Naive B cell (primary cell): ENCODE measurements at regions not wholly inside any gene's neighbourhood (a gene's known extent, or its start where the extent isn't known, plus 50 kb on each side); places are given as distances from the start of the nearest gene placed in this dataset.

Experiments
- ATAC-seq, 2 donors: fragments of 150-1000 bp; cut with Tn5 transposase; 2 replicates each; pipeline ENCODE4 v1.10.0; 2021; ENCODE audit warnings: low read depth in 2 of 2, mild to moderate bottlenecking in 2 of 2, moderate library complexity in 2 of 2
- DNase-seq: peaks from one replicate; pipeline ENCODE4 v3.0.0; 2022
- H3K27ac Mint-ChIP-seq, 6 donors: one replicate each; pipeline ENCODE4 v1.8.0; 2020 to 2022; ENCODE audit warnings: mild to moderate bottlenecking in 6 of 6, mixed read lengths in 6 of 6, moderate library complexity in 5 of 6, inconsistent platforms in 2 of 6
- H3K27me3 Mint-ChIP-seq, 3 donors: one replicate each; pipeline ENCODE4 v1.8.0; 2021 to 2022; ENCODE audit warnings: mixed read lengths in 3 of 3, mild to moderate bottlenecking in 1 of 3
- H3K36me3 Mint-ChIP-seq, 2 donors: one replicate each; pipeline ENCODE4 v1.8.0; 2020 to 2022; ENCODE audit warnings: mixed read lengths in 2 of 2, inconsistent platforms in 1 of 2, mild to moderate bottlenecking in 1 of 2
- H3K4me1 Mint-ChIP-seq, 3 donors: one replicate each; pipeline ENCODE4 v1.8.0; 2020 to 2022; ENCODE audit warnings: mixed read lengths in 3 of 3, inconsistent platforms in 1 of 3, mild to moderate bottlenecking in 1 of 3, moderate library complexity in 1 of 3
- H3K4me3 Mint-ChIP-seq, 8 donors: one replicate each; pipeline ENCODE4 v1.8.0; 2020 to 2022; ENCODE audit warnings: mild to moderate bottlenecking in 8 of 8, mixed read lengths in 8 of 8, moderate library complexity in 8 of 8, inconsistent platforms in 2 of 8
- H3K9me3 Mint-ChIP-seq, 7 donors: one replicate each; pipeline ENCODE4 v1.8.0; 2020 to 2022; ENCODE audit warnings: mixed read lengths in 7 of 7, mild to moderate bottlenecking in 5 of 7, inconsistent platforms in 2 of 7, moderate library complexity in 1 of 7

GRCh38 chr6:22926790-22927354 lies 357.5 kb downstream of the HDGFL1 start:
- H3K4me3 Mint-ChIP-seq = no peak overlapping the region
- H3K4me1 Mint-ChIP-seq = peaks cover 7 to 13% (median 10%) of the 10 kb centered on the region in 3 donors
- H3K27me3 Mint-ChIP-seq = no peaks in the 10 kb centered on the region
- no peak overlapping the region for H3K27ac Mint-ChIP-seq
- no peak for ATAC-seq
- DNase-seq = no peak
- peaks cover 0 to 1% (median 0%) of the 10 kb centered on the region in 7 donors for H3K9me3 Mint-ChIP-seq
- H3K36me3 Mint-ChIP-seq = no peaks in the 10 kb centered on the region

- Mint-ChIP-seq H3K27me3 (no peaks in the 10 kb centered on the region), H3K4me3 (peak overlapping the region in 1 of 8 donors; percentile 64), H3K27ac (no peak overlapping the region), H3K4me1 (peaks cover 7 to 13% (median 10%) of the 10 kb centered on the region in 3 donors), H3K36me3 (no peaks in the 10 kb centered on the region), H3K9me3 (peaks cover 0 to 1% (median 0%) of the 10 kb centered on the region in 7 donors)
- ATAC-seq (no peak), DNase-seq (no peak)
These were observed 359.4 kb downstream of the HDGFL1 start for GRCh38 chr6:22928775-22929174.

GRCh38 chr6:22929311-22929985 lies 360.1 kb downstream of the HDGFL1 start:
- Mint-ChIP-seq H3K27ac (peak overlapping the region in 2 of 6 donors; percentile 21 to 22), H3K27me3 (no peaks in the 10 kb centered on the region), H3K9me3 (peaks cover 0 to 1% (median 0%) of the 10 kb centered on the region in 7 donors), H3K4me3 (peak overlapping the region in 2 of 8 donors; percentile 13 to 64), H3K4me1 (peaks cover 7 to 13% (median 10%) of the 10 kb centered on the region in 3 donors), H3K36me3 (no peaks in the 10 kb centered on the region)
- ATAC-seq (peak in 1 of 2 donors; percentile 60), DNase-seq (no peak)

GRCh38 chr6:22940581-22941290 lies 371.4 kb downstream of the HDGFL1 start:
- no peak overlapping the region for H3K27ac Mint-ChIP-seq
- H3K4me3 Mint-ChIP-seq = no peak overlapping the region
- H3K9me3 Mint-ChIP-seq = peaks cover 0 to 3% (median 0%) of the 10 kb centered on the region in 7 donors
- no peaks in the 10 kb centered on the region for H3K4me1 Mint-ChIP-seq
- no peaks in the 10 kb centered on the region for H3K36me3 Mint-ChIP-seq
- ATAC-seq (no peak), DNase-seq (no peak)
- no peaks in the 10 kb centered on the region for H3K27me3 Mint-ChIP-seq

- no peak for ATAC-seq
- no peak overlapping the region for H3K4me3 Mint-ChIP-seq
These were observed 373.0 kb downstream of the HDGFL1 start for GRCh38 chr6:22942403-22942802.

GRCh38 chr6:22943327-22943726 lies 374.0 kb downstream of the HDGFL1 start:
- Mint-ChIP-seq H3K4me1 (no peaks in the 10 kb centered on the region), H3K27me3 (no peaks in the 10 kb centered on the region), H3K4me3 (no peak overlapping the region), H3K36me3 (no peaks in the 10 kb centered on the region), H3K27ac (no peak overlapping the region), H3K9me3 (peaks cover 0 to under 1% (median 0%) of the 10 kb centered on the region in 7 donors)
- ATAC-seq = no peak
- no peak for DNase-seq

More at GRCh38 chr6:22942403-22942802, 373.0 kb downstream of the HDGFL1 start:
- no peaks in the 10 kb centered on the region for H3K27me3 Mint-ChIP-seq
- no peak overlapping the region for H3K27ac Mint-ChIP-seq
- no peaks in the 10 kb centered on the region for H3K4me1 Mint-ChIP-seq
- no peak for DNase-seq
- no peaks in the 10 kb centered on the region for H3K36me3 Mint-ChIP-seq
- peaks cover 0 to 3% (median 0%) of the 10 kb centered on the region in 7 donors for H3K9me3 Mint-ChIP-seq

GRCh38 chr6:22949967-22950366 lies 380.6 kb downstream of the HDGFL1 start:
- DNase-seq (no peak), ATAC-seq (no peak)
- no peak overlapping the region for H3K4me3 Mint-ChIP-seq
- H3K9me3 Mint-ChIP-seq = no peaks in the 10 kb centered on the region
- H3K4me1 Mint-ChIP-seq = peaks cover 3 to 8% (median 5%) of the 10 kb centered on the region in 3 donors
- no peak overlapping the region for H3K27ac Mint-ChIP-seq
- no peaks in the 10 kb centered on the region for H3K27me3 Mint-ChIP-seq
- H3K36me3 Mint-ChIP-seq = no peaks in the 10 kb centered on the region

GRCh38 chr6:22952097-22952496 lies 382.7 kb downstream of the HDGFL1 start:
- DNase-seq (no peak), ATAC-seq (no peak)
- H3K9me3 Mint-ChIP-seq = no peaks in the 10 kb centered on the region

GRCh38 chr6:22954749-22955385 lies 385.5 kb downstream of the HDGFL1 start:
- H3K9me3 Mint-ChIP-seq = peaks cover 6 to 16% (median 12%) of the 10 kb centered on the region in 7 donors
- H3K4me1 Mint-ChIP-seq = peaks cover 18 to 29% (median 25%) of the 10 kb centered on the region in 3 donors
- DNase-seq (no peak), ATAC-seq (no peak)
- H3K27me3 Mint-ChIP-seq = no peaks in the 10 kb centered on the region
- peak overlapping the region in 3 of 6 donors; percentile 7 to 38 (median 23) for H3K27ac Mint-ChIP-seq
- peaks cover 0 to 14% of the 10 kb centered on the region in 2 donors for H3K36me3 Mint-ChIP-seq
- peak overlapping the region; percentile 10 to 67 (median 57) for H3K4me3 Mint-ChIP-seq

More at GRCh38 chr6:22952097-22952496, 382.7 kb downstream of the HDGFL1 start:
- H3K36me3 Mint-ChIP-seq = no peaks in the 10 kb centered on the region
- no peak overlapping the region for H3K4me3 Mint-ChIP-seq
- H3K27me3 Mint-ChIP-seq = no peaks in the 10 kb centered on the region
- no peak overlapping the region for H3K27ac Mint-ChIP-seq
- H3K4me1 Mint-ChIP-seq = peaks cover 5 to 12% (median 9%) of the 10 kb centered on the region in 3 donors

GRCh38 chr6:22956029-22956681 lies 386.8 kb downstream of the HDGFL1 start:
- DNase-seq (no peak), ATAC-seq (no peak)
- Mint-ChIP-seq H3K27me3 (no peaks in the 10 kb centered on the region), H3K9me3 (peaks cover 6 to 16% (median 12%) of the 10 kb centered on the region in 7 donors), H3K4me3 (no peak overlapping the region), H3K27ac (no peak overlapping the region), H3K36me3 (peaks cover 0 to 14% of the 10 kb centered on the region in 2 donors), H3K4me1 (peaks cover 18 to 29% (median 25%) of the 10 kb centered on the region in 3 donors)

- peak overlapping the region in 3 of 8 donors; percentile 12 to 72 (median 69) for H3K4me3 Mint-ChIP-seq
- ATAC-seq (peak in 1 of 2 donors; percentile 16), DNase-seq (no peak)
- peaks cover 6 to 16% (median 12%) of the 10 kb centered on the region in 7 donors for H3K9me3 Mint-ChIP-seq
- H3K27me3 Mint-ChIP-seq = no peaks in the 10 kb centered on the region
- peaks cover 0 to 14% of the 10 kb centered on the region in 2 donors for H3K36me3 Mint-ChIP-seq
- H3K4me1 Mint-ChIP-seq = peaks cover 18 to 29% (median 25%) of the 10 kb centered on the region in 3 donors
- H3K27ac Mint-ChIP-seq = peak overlapping the region in 1 of 6 donors; percentile 10
These were observed 389.3 kb downstream of the HDGFL1 start for GRCh38 chr6:22958677-22959076.

- no peak for DNase-seq
- Mint-ChIP-seq H3K27me3 (peaks cover 0 to 2% (median 0%) of the 10 kb centered on the region in 3 donors), H3K36me3 (peaks cover 0 to 14% of the 10 kb centered on the region in 2 donors), H3K4me3 (no peak overlapping the region), H3K27ac (no peak overlapping the region), H3K9me3 (peaks cover 6 to 16% (median 12%) of the 10 kb centered on the region in 7 donors), H3K4me1 (peaks cover 18 to 25% (median 24%) of the 10 kb centered on the region in 3 donors)
- no peak for ATAC-seq
These were observed 390.2 kb downstream of the HDGFL1 start for GRCh38 chr6:22959571-22959970.

- ATAC-seq (no peak), DNase-seq (no peak)
- H3K9me3 Mint-ChIP-seq = peaks cover 0 to 8% (median 0%) of the 10 kb centered on the region in 7 donors
- no peak overlapping the region for H3K27ac Mint-ChIP-seq
- H3K4me3 Mint-ChIP-seq = no peak overlapping the region
- H3K36me3 Mint-ChIP-seq = no peaks in the 10 kb centered on the region
- peaks cover 0 to 4% (median 0%) of the 10 kb centered on the region in 3 donors for H3K27me3 Mint-ChIP-seq
- H3K4me1 Mint-ChIP-seq = no peaks in the 10 kb centered on the region
These were observed 395.0 kb downstream of the HDGFL1 start for GRCh38 chr6:22964334-22964733.
